Ishikawa (cell line): ENCODE measurements at regions not wholly inside any gene's neighbourhood (a gene's known extent, or its start where the extent isn't known, plus 50 kb on each side); places are given as distances from the start of the nearest gene placed in this dataset.

Experiments used
- CEBPB ChIP-seq: IDR thresholded peaks from 2 replicates; pipeline ENCODE4 v1.6.1; 2012
- CREB1 ChIP-seq: IDR thresholded peaks from 2 replicates; pipeline ENCODE4 v1.6.1; 2012; ENCODE audit warnings: low read depth
- EGR1 ChIP-seq: IDR thresholded peaks from 2 replicates; pipeline ENCODE4 v1.6.1; 2012
- EP300 ChIP-seq: IDR thresholded peaks from 2 replicates; pipeline ENCODE4 v1.6.1; 2012; ENCODE audit warnings: borderline replicate concordance
- FOXM1 ChIP-seq: IDR thresholded peaks from 2 replicates; pipeline ENCODE4 v1.6.1; 2012; ENCODE audit warnings: low read depth, borderline replicate concordance
- MAX ChIP-seq: IDR thresholded peaks from 2 replicates; pipeline ENCODE4 v1.6.1; 2012
- RAD21 ChIP-seq: IDR thresholded peaks from 2 replicates; pipeline ENCODE4 v1.6.1; 2012; ENCODE audit warnings: low read depth
- REST ChIP-seq: IDR thresholded peaks from 2 replicates; pipeline ENCODE4 v1.6.1; 2012; ENCODE audit warnings: low read depth, mild to moderate bottlenecking
- TEAD4 ChIP-seq: IDR thresholded peaks from 2 replicates; pipeline ENCODE4 v1.6.1; 2012
- USF1 ChIP-seq: IDR thresholded peaks from 2 replicates; pipeline ENCODE4 v1.6.1; 2012
- YY1 ChIP-seq: IDR thresholded peaks from 2 replicates; pipeline ENCODE4 v1.6.1; 2012; ENCODE audit warnings: low read depth

DNA sequence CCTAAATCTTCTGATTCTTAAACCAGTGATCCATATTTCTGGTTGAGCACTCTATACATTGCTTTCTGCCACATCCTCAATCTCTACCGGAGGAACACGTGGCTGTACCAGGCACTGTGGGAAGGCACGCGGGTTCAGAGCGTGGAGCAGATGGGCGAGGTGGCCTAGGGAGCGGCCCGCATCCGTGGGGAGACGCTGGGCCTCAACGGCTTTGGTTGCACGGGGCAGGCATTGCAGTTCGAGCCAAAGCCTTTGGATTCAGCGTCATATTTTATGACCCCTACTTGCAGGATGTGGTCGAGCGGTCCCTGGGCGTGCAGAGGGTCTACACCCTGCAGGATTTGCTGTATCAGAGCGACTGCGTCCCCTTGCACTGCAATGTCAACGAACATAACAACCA is 197.2 kb upstream of the RGMB start:
- TF ChIP-seq RAD21 = no peak
- TF ChIP-seq CREB1 = no peak
- TF ChIP-seq REST = no peak
- TF ChIP-seq EGR1 = no peak
- TF ChIP-seq TEAD4 = no peak
- no peak for TF ChIP-seq EP300
- TF ChIP-seq MAX = no peak
- TF ChIP-seq FOXM1 = no peak
- no peak for TF ChIP-seq YY1
- no peak for TF ChIP-seq USF1
- TF ChIP-seq CEBPB = no peak
